ENCODE measurements at regions not wholly inside any gene's neighbourhood (a gene's known extent, or its start where the extent isn't known, plus 50 kb on each side); places are given as distances from the start of the nearest gene placed in this dataset.

DNA sequence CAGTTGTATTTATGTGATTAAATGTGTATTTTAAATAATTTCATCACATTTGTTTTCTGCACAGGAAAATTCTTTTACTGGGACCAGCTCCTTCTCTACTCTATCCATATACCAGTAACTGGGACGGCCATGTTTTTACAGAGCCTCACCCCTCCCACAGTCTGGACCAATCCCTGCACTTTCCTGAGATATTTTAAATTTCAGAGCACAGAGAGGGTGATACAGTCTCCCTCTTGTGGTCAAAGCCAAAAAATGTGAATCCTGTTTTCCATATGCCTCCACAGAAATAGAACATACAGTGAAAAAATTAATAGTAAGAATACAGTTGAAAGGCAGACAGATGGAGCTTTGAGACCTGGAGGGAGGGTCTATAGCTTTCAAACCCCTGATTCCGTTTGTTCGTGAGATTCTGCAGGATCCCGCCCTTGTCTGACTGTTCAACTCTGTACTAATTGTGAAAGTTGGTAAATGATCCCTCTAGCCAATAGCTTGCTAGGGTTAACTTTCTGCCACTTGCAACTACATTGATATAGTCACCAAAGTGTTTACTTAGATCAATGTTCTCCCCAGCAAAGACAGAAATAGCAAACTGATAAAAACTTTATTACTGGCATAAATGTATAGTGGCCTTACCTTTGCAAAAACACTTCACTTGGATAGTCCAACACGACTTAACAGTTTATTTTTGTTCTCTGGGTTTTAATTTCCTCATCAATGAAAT, 172.2 kb downstream of the PPARGC1A start:
- no peaks in the 10 kb centered on the region for H3K4me1 ChIP-seq
- H3K27ac ChIP-seq, result no peak overlapping the region
- H3K27me3 ChIP-seq, result no peaks in the 10 kb centered on the region
- H3K9me3 ChIP-seq, result no peaks in the 10 kb centered on the region
- no peak for TF ChIP-seq POLR2A (IDR thresholded peaks at IDR 0.05)
- TF ChIP-seq, protein P1, sequence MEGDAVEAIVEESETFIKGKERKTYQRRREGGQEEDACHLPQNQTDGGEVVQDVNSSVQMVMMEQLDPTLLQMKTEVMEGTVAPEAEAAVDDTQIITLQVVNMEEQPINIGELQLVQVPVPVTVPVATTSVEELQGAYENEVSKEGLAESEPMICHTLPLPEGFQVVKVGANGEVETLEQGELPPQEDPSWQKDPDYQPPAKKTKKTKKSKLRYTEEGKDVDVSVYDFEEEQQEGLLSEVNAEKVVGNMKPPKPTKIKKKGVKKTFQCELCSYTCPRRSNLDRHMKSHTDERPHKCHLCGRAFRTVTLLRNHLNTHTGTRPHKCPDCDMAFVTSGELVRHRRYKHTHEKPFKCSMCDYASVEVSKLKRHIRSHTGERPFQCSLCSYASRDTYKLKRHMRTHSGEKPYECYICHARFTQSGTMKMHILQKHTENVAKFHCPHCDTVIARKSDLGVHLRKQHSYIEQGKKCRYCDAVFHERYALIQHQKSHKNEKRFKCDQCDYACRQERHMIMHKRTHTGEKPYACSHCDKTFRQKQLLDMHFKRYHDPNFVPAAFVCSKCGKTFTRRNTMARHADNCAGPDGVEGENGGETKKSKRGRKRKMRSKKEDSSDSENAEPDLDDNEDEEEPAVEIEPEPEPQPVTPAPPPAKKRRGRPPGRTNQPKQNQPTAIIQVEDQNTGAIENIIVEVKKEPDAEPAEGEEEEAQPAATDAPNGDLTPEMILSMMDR (IDR thresholded peaks at IDR 0.05), result no peak
- H3K36me3 ChIP-seq, result no peaks in the 10 kb centered on the region
- H3K4me3 ChIP-seq, result no peak overlapping the region
- intact Hi-C loops (cut with DNase I; ENCODE audit: low total_unique reads), result no loop called here
- no peak for DNase-seq

DNA sequence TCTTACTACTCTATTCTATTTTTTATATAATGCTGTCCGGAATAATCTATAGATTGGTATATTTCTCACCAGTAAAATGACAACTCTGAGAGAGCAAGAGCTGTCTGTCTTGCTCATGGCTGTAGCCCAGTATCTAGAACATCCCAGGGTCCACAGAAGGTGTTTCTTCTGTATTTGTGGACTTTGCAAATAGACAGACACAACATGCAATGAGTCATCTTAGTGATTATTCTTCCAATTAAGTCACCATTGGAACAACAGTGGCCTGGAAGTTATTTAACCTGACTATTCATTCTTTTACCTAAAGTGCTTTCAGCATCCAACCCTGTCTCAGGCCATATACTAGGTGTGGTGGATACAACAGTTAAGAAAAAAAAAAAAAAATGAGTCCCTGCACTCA, 179.5 kb downstream of the PPARGC1A start:
- Histone ChIP-seq H3K9me3 (no peaks in the 10 kb centered on the region), H3K4me1 (no peaks in the 10 kb centered on the region), H3K36me3 (no peaks in the 10 kb centered on the region), H3K4me3 (no peak overlapping the region), H3K27me3 (no peaks in the 10 kb centered on the region), H3K27ac (no peak overlapping the region)
- intact Hi-C loops (cut with DNase I; ENCODE audit: low total_unique reads), result no loop called here
- no peak for DNase-seq
- no peak for TF ChIP-seq POLR2A (IDR thresholded peaks at IDR 0.05)
- TF ChIP-seq, protein P1 (IDR thresholded peaks at IDR 0.05), result no peak

DNA sequence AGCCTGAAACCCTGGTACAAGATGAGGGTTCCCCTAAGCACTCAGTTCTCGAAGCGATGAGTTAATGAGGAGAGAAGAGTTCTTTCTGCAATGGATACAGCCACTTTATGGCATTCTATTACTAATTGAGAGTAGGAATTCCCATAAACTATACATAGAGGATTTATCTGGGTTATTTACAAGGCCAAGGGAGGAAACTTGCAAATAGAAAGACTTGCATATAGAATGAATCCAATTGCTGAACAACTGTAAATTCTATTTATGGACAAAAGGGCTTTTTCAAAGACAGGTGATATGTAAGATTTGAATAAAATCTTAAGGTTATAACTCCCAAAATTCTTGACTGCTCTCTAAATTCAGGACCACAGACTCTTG, 182.2 kb downstream of the PPARGC1A start:
- Histone ChIP-seq H3K27ac (no peak overlapping the region), H3K9me3 (no peaks in the 10 kb centered on the region), H3K4me1 (no peaks in the 10 kb centered on the region), H3K36me3 (no peaks in the 10 kb centered on the region), H3K27me3 (no peaks in the 10 kb centered on the region), H3K4me3 (no peak overlapping the region)
- intact Hi-C loops (cut with DNase I; ENCODE audit: low total_unique reads), result no loop called here
- no peak for TF ChIP-seq POLR2A (IDR thresholded peaks at IDR 0.05)
- TF ChIP-seq, protein P1 (IDR thresholded peaks at IDR 0.05), result no peak
- no peak for DNase-seq

DNA sequence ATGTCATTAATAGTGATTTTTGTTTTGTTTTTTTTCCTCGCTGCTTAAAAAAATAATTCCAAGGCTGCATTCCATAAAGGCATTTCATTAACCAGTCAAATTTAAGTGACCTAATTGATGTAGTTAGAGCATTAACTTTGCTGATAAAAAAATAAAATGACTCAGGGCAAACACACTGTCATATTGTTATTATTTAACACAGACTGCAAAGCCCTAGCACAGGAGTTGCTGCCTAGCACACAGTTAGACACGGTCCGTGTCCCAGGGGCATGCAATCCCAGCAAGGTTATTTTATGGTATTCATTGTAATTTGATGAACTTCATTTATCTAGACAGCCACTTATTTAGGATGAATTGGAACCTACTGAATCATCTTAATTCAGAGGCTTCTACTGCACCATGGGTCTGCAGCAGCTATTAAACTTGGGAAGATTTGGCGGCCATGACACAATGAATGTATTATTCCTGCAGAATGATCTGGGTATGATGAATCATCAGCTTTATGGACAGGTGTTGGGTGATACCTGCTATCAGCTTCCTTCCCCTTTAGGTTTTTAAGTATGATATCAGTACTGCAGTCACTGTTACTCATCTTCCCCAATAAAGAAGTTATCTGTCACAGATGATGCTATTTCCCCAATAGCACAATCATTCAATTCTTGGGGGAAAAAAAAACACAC, 182.7 kb downstream of the PPARGC1A start:
- Histone ChIP-seq H3K4me1 (no peaks in the 10 kb centered on the region), H3K4me3 (no peak overlapping the region), H3K36me3 (no peaks in the 10 kb centered on the region), H3K9me3 (no peaks in the 10 kb centered on the region), H3K27ac (no peak overlapping the region), H3K27me3 (no peaks in the 10 kb centered on the region)
- intact Hi-C loops (cut with DNase I; ENCODE audit: low total_unique reads), result no loop called here
- no peak for TF ChIP-seq POLR2A (IDR thresholded peaks at IDR 0.05)
- TF ChIP-seq, protein P1 (IDR thresholded peaks at IDR 0.05), result no peak
- DNase-seq, result no peak

DNA sequence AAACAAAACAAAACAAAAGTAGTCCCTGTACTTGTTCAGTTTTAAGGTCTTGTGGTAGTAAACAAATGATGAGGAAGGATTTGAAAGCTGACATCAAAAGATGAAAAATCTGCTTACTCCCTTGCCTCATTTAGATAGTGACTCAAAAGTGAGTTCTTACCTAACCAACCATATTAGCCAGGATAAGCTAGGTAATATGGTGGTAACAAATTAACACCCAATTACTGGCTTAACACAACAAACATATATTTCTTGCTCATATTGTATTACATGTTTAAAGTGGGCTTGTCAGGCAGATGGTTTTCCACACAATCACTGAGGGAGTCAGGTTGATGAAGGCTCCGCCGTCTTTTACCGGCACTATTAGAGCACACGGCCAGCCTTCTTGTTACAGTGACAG, 189.7 kb downstream of the PPARGC1A start:
- intact Hi-C loops (cut with DNase I; ENCODE audit: low total_unique reads), result no loop called here
- Histone ChIP-seq H3K4me3 (no peak overlapping the region), H3K9me3 (no peaks in the 10 kb centered on the region), H3K4me1 (no peaks in the 10 kb centered on the region), H3K27me3 (no peaks in the 10 kb centered on the region), H3K27ac (no peak overlapping the region), H3K36me3 (no peaks in the 10 kb centered on the region)
- no peak for DNase-seq
- TF ChIP-seq, protein P1 (IDR thresholded peaks at IDR 0.05), result no peak
- no peak for TF ChIP-seq POLR2A (IDR thresholded peaks at IDR 0.05)

Data from uterus (tissue), 3 donors.